ENCODE measurements at regions not wholly inside any gene's neighbourhood (a gene's known extent, or its start where the extent isn't known, plus 50 kb on each side); places are given as distances from the start of the nearest gene placed in this dataset.
"Not testable (repeated sequence)": the region's sequence is repeated elsewhere in the genome, so short reads cannot be mapped to it uniquely, and the experiment has no call there.

DNA sequence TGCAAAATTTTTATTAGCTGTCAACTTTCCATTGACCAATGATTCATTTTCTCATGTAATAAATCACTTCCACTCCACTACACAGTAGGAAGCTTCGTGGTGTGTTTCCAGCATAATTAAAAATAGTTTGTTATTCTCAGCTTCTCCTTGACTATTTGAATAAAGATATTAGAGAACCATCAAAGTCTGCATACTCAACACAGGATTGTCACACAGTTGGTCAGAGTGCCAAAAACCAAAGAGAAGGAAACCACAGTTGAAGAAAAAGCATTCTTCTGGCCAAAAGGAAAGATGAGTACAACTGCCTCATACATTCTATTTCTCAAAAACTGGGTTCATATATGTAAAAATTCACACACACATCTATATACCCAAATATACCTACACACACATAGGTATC lies 455.1 kb upstream of the HSF2 start:
- no peak for FAIRE-seq

- FAIRE-seq, result no peak
These were observed 448.3 kb upstream of the HSF2 start for GRCh38 chr6:121951123-121951522.

DNA sequence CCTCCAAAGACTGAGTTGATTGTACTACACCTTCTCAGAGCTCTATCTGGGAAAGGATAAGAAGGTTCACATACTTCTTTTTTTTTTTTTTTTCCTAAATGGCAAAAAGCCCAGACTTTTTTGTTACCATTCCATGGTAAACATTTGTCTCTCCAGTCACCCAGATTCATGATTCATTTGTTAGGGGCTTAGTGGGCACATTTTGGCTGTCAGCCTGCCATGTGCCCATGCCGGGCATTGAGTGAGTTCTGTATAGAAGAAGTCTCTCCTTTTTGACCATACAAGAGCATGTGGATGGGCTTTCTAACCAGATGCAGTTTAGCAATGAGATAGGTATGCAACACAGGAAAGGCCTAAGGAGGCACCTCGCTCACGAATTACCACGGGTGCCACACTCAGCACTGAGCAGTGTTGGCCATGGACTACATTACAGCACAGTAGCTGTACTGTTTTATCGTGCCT lies 447.5 kb upstream of the HSF2 start:
- no peak for FAIRE-seq

DNA sequence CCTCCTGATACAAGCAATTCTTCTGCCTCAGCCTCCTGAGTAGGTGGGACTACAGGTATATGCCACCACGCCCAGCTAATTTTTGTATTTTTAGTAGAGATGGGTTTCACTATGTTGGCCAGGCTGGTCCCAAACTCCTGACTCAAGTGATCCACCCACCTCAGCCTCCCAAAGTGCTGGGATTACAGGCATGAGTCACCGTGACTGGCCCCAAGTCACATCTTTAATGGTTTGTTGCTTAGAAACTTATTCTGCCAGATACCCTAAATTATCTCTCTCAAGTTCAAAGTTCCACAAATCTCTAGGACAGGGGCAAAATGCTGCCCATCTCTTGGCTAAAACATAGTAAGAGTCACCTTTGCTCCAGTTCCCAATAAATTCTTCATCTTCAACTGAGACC lies 444.1 kb upstream of the HSF2 start:
- not testable (repeated sequence) for FAIRE-seq

GRCh38 chr6:121956782-121957181 lies 442.7 kb upstream of the HSF2 start:
- no peak for FAIRE-seq

DNA sequence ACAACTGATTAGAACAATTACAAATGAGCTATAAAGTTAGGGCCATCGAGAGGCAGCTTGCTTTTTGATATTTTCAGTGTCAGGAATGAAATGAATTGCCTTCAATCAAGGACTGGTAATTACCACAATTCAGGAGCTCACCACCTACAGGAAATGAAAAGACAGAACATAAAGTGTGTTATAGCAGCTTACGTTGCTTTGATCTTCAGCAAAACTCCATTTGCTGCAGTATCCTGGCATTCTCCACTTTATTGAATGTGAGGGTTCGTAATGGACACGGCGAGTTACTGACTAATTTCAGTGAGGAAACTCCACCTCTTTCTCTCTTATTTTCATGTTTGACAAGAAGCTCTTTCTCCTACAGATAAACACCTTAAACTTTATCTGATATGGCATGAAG lies 440.0 kb upstream of the HSF2 start:
- FAIRE-seq, result no peak

- no peak for FAIRE-seq
These were observed 437.8 kb upstream of the HSF2 start for GRCh38 chr6:121961619-121962125.

DNA sequence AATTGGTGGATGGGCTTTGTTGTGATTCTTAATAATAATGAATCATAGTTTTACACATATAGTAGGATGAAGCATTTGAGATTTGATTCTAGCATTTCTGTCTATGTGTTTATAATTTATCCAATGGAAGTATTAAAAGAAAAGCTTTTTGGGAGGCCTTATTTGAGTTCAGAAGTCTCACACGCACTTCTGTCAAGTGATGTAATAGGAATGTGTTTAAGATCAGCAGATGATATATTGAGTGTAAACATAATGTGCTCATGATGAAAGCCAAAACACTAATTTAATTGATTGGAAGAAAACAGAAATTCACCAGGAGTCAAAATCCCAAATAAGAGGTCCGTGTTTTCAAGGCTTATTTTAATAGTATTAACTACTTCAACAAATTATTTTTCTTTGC lies 435.6 kb upstream of the HSF2 start:
- no peak for FAIRE-seq

GRCh38 chr6:121965739-121966138 lies 433.7 kb upstream of the HSF2 start:
- FAIRE-seq, result no peak

DNA sequence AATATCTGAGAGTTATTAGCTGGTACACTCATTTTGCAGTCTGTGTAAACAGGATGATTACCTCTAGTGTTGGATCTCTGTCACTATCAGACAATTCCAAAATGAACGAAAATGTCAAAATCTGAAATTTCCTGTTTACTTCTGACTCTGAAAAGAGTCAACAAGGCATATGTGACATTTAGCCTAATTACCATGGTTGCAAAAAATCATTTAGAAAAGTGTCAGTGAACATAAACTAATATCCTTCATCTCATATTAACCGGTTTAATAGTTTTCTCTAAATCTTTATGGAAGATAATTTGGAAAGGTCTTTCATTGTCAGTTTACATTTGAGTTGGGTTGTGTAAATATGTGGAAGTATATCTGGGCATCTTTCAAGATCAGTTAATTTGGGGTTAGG lies 431.8 kb upstream of the HSF2 start:
- no peak for FAIRE-seq

- no peak for FAIRE-seq
These were observed 427.5 kb upstream of the HSF2 start for GRCh38 chr6:121971931-121972335.

DNA sequence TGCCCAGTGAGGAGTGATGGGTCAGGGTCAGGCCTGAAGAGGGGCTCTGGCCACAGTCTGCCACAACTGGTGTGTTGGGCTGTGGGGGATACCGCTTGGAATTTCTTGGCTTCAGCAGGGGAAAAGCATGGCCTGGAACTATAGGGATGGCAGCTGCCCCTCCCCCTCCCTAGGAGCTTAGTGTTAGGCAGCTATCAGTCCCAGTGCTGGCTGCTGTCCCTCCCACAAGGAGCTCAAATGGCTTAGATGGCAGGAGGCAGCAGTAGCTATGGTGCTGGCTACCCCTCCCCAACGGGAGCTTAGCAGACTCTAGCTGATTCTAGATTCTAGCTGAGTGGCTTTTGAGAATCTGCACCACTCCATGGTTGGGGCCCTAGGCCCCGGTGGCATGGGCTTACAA lies 414.5 kb upstream of the HSF2 start:
- FAIRE-seq, result no peak

DNA sequence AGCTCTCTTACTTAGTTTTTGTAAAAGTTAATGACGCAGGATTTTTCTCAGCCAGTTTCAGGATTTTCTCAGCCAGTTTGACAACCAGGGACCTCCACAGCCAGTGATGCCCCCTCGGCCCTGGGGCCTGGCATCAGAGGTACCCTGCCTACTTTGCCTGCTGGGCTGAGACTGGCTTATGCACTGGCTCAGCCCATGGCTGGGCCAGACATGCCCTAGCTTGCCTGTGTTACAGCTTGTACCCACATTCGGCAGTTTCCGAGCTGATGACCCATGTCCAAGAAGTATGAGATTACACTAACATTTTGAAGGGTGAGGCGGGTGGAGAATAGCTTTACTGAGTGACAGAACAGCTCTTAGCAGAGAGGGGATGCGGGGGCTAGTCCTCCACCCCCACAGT lies 406.1 kb upstream of the HSF2 start:
- FAIRE-seq, result no peak

DNA sequence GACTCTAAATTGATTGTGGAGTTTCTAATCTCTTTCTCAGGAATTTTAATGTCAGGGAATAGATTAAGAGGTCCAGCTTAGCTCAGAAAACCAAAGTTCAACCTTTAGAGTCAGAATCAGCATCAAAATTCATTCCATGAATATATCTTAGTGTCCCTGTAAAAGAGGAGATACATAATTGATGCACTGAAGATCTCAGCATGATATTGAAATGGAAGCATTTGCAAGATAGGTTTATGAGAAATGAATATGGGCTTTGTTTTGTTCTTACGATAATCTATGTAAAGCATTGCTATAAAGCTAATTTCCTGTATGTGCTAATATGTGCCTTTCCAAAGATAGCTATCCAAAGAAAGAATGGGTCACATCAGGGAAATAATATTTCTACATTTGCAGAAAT lies 404.5 kb upstream of the HSF2 start:
- FAIRE-seq, result no peak

DNA sequence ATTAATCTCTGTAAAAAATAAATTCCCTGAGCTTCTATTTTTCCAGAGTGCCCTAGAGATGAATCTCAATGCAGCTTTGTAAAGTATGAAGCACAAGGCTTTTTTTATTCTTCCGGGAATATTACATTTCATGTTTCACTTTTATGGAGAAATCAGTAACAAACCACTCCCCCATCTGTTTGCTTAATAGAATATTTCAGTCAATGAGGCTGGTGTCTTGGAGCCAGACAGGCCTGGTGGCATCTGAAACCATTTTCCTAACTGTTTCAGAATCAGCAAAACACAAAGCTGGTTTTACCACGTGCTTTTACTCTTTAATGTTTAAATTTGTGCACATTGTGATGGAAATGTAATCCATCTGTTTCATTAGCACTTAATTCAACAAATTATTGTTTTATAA lies 400.8 kb upstream of the HSF2 start:
- FAIRE-seq, result no peak

- no peak for FAIRE-seq
These were observed 399.9 kb upstream of the HSF2 start for GRCh38 chr6:121999456-122000065.

DNA sequence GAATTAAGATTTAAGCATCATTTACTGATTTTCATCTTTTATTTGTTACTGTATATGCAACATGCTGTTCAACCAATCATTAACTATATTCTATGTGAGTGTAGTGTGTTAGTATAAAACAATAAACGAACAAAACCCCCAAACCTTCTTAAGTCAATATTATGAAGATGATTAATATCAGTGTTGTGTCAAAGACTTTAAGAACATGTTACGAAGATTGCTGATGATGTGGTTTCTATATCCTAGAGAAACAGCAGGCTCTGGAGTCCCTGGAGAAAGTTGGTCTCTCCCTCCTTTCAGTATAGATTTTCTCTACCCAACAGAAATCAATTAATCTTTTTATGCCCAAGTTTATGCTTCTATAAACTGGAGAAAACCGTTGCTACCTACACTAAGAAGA lies 393.8 kb upstream of the HSF2 start:
- FAIRE-seq, result no peak

GRCh38 chr6:122007339-122007738 lies 392.1 kb upstream of the HSF2 start:
- no peak for FAIRE-seq

GRCh38 chr6:122008101-122008999 lies 391.1 kb upstream of the HSF2 start:
- FAIRE-seq, result no peak

DNA sequence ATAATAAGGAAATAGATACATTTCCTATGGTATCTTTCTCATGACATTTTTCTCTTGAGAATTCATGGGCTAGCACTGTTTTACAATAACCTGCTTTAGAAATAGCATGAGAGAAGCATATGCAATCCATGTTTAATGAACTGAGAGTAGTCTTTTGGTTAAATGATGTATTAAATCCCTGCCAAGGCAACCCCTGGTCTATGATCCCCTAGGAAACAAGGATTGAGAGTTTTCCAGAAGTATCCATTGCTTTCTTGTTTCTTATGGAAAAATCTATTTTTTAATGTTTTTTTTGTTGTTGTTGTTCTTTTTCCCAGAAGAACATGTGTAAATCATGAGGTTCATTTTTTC lies 390.5 kb upstream of the HSF2 start:
- no peak for FAIRE-seq

- no peak for FAIRE-seq
These were observed 386.9 kb upstream of the HSF2 start for GRCh38 chr6:122012578-122012977.

DNA sequence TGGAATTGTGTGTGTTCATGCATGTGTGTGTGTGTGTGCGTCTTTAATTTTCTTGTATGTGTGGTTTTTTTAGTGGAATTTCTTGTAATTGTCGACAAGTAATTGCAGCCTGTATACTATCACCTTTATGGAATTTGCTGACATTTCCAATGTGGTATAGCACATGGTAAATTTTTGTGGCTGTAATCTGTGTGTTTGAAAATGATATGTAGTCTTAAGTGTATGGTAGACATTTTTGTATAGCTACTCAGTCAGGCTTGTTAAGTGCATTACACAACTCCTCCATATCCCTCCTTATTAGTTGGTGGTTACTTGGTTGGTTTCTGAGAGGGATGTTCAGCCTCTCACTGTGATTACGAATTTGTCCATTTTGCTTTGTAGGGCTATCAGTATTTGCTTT lies 384.5 kb upstream of the HSF2 start:
- no peak for FAIRE-seq

DNA sequence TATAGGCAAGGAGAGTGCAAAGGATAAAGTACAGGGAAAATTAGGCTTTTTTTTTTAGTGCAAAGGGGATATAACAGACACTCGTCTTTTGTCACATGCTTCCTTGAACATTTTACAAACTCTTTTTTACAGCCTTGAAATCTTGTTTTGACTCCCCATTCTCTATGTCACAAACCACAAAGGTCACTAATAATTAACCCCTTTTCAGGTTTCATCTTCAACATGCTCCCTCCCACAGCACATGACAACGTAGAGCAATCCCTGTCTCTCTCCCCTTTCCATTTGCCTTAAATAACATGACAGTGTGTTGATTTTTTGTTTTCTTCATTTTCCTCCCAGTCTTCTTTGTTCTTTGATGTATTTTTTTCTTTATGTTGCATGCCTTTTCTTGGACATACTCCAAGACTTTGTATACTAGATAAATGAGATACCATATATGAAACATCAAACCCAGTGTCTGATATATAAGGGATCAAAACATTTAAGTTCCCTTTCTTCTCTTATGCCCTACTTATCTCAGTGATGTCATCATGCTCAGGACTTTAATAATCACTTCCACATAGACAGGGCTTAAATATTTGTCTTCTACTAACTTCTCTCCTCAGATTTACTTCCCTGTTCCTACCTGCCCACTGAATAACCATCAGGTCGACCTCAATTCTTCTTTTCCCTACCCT lies 378.7 kb upstream of the HSF2 start:
- no peak for FAIRE-seq

DNA sequence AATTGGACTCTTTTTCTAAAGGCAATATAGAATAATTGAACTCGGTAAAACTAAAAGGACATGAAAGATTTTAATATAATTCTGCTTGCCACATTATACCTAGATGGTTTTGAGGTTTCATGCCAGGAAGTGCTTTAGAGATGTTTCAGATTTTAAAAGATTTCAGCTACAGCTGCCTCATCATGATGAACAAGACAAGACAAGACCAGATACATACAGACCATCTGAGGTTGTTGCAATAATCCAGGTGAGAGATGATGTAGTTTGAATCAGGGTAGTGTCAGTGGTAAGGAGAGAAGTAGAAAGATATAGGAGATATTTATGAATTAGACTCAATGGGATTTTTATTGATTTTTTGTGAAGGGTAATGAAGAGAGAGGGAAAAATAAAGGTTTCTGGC lies 374.3 kb upstream of the HSF2 start:
- no peak for FAIRE-seq
